ENCODE measurements at regions not wholly inside any gene's neighbourhood (a gene's known extent, or its start where the extent isn't known, plus 50 kb on each side); places are given as distances from the start of the nearest gene placed in this dataset.

- no peak for DNase-seq (ENCODE audit: low spot score)
These were observed 51.6 kb upstream of the ALCAM start for GRCh38 chr3:105315144-105315543.

- DNase-seq (ENCODE audit: low spot score): no peak
These were observed 50.9 kb upstream of the ALCAM start for GRCh38 chr3:105315815-105316214.

GRCh38 chr3:105316331-105316730, 50.4 kb upstream of the ALCAM start:
- no peak for DNase-seq (ENCODE audit: low spot score)
